PC-3 (cell line): ENCODE measurements at regions not wholly inside any gene's neighbourhood (a gene's known extent, or its start where the extent isn't known, plus 50 kb on each side); places are given as distances from the start of the nearest gene placed in this dataset.

Experiments used
- ATAC-seq: fragments of 200-7000 bp; cut with Tn5 transposase; 2 replicates; pipeline ENCODE4 v1.9.1; 2020; ENCODE audit warnings: mild to moderate bottlenecking, moderate library complexity
- BruUV-seq: library from RNA; stranded (reverse); fragments of 400-500 nt; replicated peaks from 2 replicates; lab custom pipeline; 2021; lab: Mats Ljungman, UMichigan
- CTCF ChIA-PET: fragments of 300-600 bp; sonication (Branson Sonifier 250); formaldehyde crosslinking; loops from one replicate; lab custom pipeline; 2022; ENCODE audit warnings: antibody characterized with exemption; lab: Charles Lee
- POLR2A ChIA-PET: fragments of 300-600 bp; sonication (Branson Sonifier 250); formaldehyde crosslinking; loops from one replicate; lab custom pipeline; 2022; ENCODE audit warnings: antibody characterized with exemption; ENCODE audit not compliant: unreplicated experiment; lab: Charles Lee
- DNase-seq: peaks from one replicate; pipeline ENCODE4 v3.0.0-alpha.2; 2015
- H2AFZ ChIP-seq: fragments of 300-600 bp; sonication (generic); 2 replicates; pipeline ENCODE4 v1.6.0; 2016; ENCODE audit warnings: antibody characterized with exemption, low read length
- H3F3A ChIP-seq: fragments of 300-600 bp; sonication (generic); one replicate; pipeline ENCODE4 v1.6.0; 2017; ENCODE audit warnings: antibody characterized with exemption, low read length, control low read depth, mild to moderate bottlenecking; ENCODE audit not compliant: unreplicated experiment
- H3K27ac ChIP-seq: fragments of 300-600 bp; sonication (generic); 2 replicates; pipeline ENCODE4 v1.5.1; 2016; ENCODE audit warnings: mild to moderate bottlenecking, low read length
- H3K27me3 ChIP-seq: fragments of 300-600 bp; sonication (generic); 2 replicates; pipeline ENCODE4 v1.6.1; 2016; ENCODE audit warnings: low read length, mixed read lengths
- H3K36me3 ChIP-seq: fragments of 300-600 bp; sonication (generic); 2 replicates; pipeline ENCODE4 v1.6.1; 2016; ENCODE audit warnings: low read depth, mixed run types, low read length, mixed read lengths
- H3K4me1 ChIP-seq: fragments of 300-600 bp; sonication (generic); 2 replicates; pipeline ENCODE4 v1.5.1; 2016; ENCODE audit warnings: low read length; ENCODE audit not compliant: insufficient read depth
- H3K4me2 ChIP-seq: fragments of 300-600 bp; sonication (generic); 2 replicates; pipeline ENCODE4 v1.6.0; 2016; ENCODE audit warnings: low read length
- H3K4me3 ChIP-seq: fragments of 300-600 bp; sonication (generic); 2 replicates; pipeline ENCODE4 v1.5.1; 2016; ENCODE audit warnings: mild to moderate bottlenecking, low read length, mixed read lengths
- H3K79me2 ChIP-seq: fragments of 300-600 bp; sonication (generic); 2 replicates; pipeline ENCODE4 v1.6.1; 2017; ENCODE audit warnings: low read length, mixed read lengths
- H3K9ac ChIP-seq: fragments of 300-600 bp; sonication (generic); 2 replicates; pipeline ENCODE4 v1.6.0; 2016; ENCODE audit warnings: mild to moderate bottlenecking, low read length
- H3K9me2 ChIP-seq: fragments of 300-600 bp; sonication (generic); replicated peaks from 2 replicates; pipeline ENCODE4 v1.6.1; 2016; ENCODE audit warnings: mixed run types, low read length, mixed read lengths
- H3K9me3 ChIP-seq: fragments of 300-600 bp; sonication (generic); 2 replicates; pipeline ENCODE4 v1.6.1; 2016; ENCODE audit warnings: low read length, mixed read lengths
- H4K20me1 ChIP-seq: fragments of 300-600 bp; sonication (generic); 2 replicates; pipeline ENCODE4 v1.6.1; 2016; ENCODE audit warnings: low read length, mixed read lengths
- EZH2 ChIP-seq: fragments of 300-600 bp; sonication (generic); IDR thresholded peaks from one replicate; pipeline ENCODE4 v1.6.1; 2017; ENCODE audit warnings: antibody characterized with exemption, mild to moderate bottlenecking, low read length; ENCODE audit not compliant: unreplicated experiment
- EZH2phosphoT487 ChIP-seq: fragments of 300-600 bp; sonication (generic); IDR thresholded peaks from 2 replicates; pipeline ENCODE4 v1.6.1; 2018; ENCODE audit warnings: mild to moderate bottlenecking, antibody characterized with exemption, low read length, borderline replicate concordance
- intact Hi-C: fragments of 100-400 bp; cut with micrococcal nuclease; formaldehyde crosslinking; loops from 2 replicates; pipeline ENCODE4 v1.9.0; 2023
- TF ChIP-seq, protein P1 (sequence below): fragments of 300-600 bp; sonication (generic); conservative IDR thresholded peaks from 2 replicates; pipeline ENCODE4 v1.5.1; 2017; ENCODE audit warnings: antibody characterized with exemption, low read depth, mild to moderate bottlenecking, low read length

DNA sequence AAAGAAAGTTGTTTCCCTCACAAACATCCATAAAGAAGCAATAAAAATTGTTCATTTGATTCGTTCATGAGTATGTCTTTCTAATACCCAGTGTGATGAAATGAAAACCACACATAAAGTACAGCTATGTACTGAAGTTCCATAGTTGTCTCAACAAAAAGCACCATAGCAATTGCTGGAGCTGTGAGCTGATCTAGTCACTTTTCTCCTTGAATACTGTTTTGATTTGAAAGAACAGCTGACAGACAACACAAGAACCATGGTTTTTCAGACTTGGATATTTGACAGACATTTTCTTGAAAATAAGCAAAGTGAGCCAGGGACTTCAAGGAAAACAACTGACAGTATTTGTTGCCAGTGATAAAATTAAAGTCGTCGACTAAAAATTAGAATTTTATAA is 237.1 kb upstream of the PLD5 start:
- POLR2A ChIA-PET = no interaction called here
- no TSS peak for BruUV-seq
- intact Hi-C loops = no loop called here
- DNase-seq = no peak
- Histone ChIP-seq H3K9me2 (no peaks in the 10 kb centered on the region), H3K9me3 (no peaks in the 10 kb centered on the region), H3K79me2 (no peaks in the 10 kb centered on the region), H3K4me1 (no peaks in the 10 kb centered on the region), H3K27ac (no peak overlapping the region), H4K20me1 (no peaks in the 10 kb centered on the region), H3K36me3 (no peaks in the 10 kb centered on the region), H3K4me2 (no peak overlapping the region), H2AFZ (no peak overlapping the region), H3K4me3 (no peak overlapping the region), H3K27me3 (peaks cover 39% of the 10 kb centered on the region), H3F3A (no peaks in the 10 kb centered on the region), H3K9ac (no peak overlapping the region)
- ATAC-seq = no peak
- CTCF ChIA-PET = no interaction called here
- no peak for TF ChIP-seq EZH2phosphoT487

DNA sequence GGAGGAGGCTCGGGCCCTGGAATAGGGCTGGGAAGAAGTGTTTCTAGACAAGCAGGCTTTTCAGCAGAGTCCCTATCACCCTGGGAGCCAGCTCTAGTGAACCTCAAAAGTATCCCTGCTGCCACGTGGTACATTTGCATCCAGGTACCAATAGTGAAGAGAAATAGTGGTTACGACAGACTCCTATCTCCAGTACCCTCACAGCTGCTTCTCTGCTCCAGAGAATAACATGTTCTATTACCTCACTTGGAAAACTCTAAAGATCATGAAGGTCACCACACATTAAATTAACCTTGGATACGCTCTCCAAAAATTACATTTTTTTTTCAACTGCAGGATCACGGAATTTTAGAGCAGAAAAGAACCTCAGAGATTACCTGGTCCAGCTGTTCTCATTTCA is 230.4 kb upstream of the PLD5 start:
- H3K9me3 ChIP-seq = no peaks in the 10 kb centered on the region
- no peaks in the 10 kb centered on the region for H3F3A ChIP-seq
- no peak overlapping the region for H3K4me3 ChIP-seq
- no peaks in the 10 kb centered on the region for H3K4me1 ChIP-seq
- H2AFZ ChIP-seq = no peak overlapping the region
- H3K79me2 ChIP-seq = no peaks in the 10 kb centered on the region
- no peak for DNase-seq
- ChIA-PET POLR2A (no interaction called here), CTCF (no interaction called here)
- no peaks in the 10 kb centered on the region for H4K20me1 ChIP-seq
- H3K27ac ChIP-seq = no peak overlapping the region
- H3K9ac ChIP-seq = no peak overlapping the region
- no TSS peak for BruUV-seq
- H3K9me2 ChIP-seq = no peaks in the 10 kb centered on the region
- no peak for ATAC-seq
- H3K4me2 ChIP-seq = no peak overlapping the region
- TF ChIP-seq EZH2phosphoT487 (no peak), EZH2 (no peak)
- TF ChIP-seq, protein P1, sequence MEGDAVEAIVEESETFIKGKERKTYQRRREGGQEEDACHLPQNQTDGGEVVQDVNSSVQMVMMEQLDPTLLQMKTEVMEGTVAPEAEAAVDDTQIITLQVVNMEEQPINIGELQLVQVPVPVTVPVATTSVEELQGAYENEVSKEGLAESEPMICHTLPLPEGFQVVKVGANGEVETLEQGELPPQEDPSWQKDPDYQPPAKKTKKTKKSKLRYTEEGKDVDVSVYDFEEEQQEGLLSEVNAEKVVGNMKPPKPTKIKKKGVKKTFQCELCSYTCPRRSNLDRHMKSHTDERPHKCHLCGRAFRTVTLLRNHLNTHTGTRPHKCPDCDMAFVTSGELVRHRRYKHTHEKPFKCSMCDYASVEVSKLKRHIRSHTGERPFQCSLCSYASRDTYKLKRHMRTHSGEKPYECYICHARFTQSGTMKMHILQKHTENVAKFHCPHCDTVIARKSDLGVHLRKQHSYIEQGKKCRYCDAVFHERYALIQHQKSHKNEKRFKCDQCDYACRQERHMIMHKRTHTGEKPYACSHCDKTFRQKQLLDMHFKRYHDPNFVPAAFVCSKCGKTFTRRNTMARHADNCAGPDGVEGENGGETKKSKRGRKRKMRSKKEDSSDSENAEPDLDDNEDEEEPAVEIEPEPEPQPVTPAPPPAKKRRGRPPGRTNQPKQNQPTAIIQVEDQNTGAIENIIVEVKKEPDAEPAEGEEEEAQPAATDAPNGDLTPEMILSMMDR = no peak
- intact Hi-C loops = no loop called here
- H3K36me3 ChIP-seq = no peaks in the 10 kb centered on the region
- H3K27me3 ChIP-seq = peaks cover 26% of the 10 kb centered on the region

DNA sequence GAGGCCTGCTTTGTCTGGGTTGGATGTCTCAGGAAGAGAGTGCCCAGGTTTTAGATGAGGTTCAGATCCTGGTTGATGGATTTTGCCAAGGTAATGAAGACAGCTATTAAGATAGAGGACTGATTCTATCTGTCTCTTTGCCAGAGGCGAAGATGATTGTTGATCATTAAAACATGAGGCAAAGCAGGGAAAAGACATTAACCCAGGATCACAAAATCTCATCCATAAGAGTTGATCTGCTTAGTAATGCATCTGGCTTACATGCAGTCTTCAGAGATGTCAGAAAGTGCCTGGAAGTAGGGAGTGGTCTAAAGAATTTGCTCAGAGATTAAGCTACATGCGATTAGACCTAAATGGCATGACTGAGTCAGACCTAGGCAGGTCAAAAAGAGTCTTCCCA is 229.6 kb upstream of the PLD5 start:
- POLR2A ChIA-PET = no interaction called here
- BruUV-seq = no TSS peak
- ATAC-seq = no peak
- TF ChIP-seq EZH2phosphoT487 = no peak
- TF ChIP-seq EZH2 = no peak
- TF ChIP-seq, protein P1 = no peak
- intact Hi-C loops = no loop called here
- no peak overlapping the region for H3K27ac ChIP-seq
- DNase-seq = no peak
- no peak overlapping the region for H3K9ac ChIP-seq
- no peaks in the 10 kb centered on the region for H3K79me2 ChIP-seq
- no peak overlapping the region for H3K4me2 ChIP-seq
- no peaks in the 10 kb centered on the region for H3K4me1 ChIP-seq
- no peaks in the 10 kb centered on the region for H3K36me3 ChIP-seq
- no peaks in the 10 kb centered on the region for H4K20me1 ChIP-seq
- H3F3A ChIP-seq = no peaks in the 10 kb centered on the region
- CTCF ChIA-PET = no interaction called here
- H3K4me3 ChIP-seq = no peak overlapping the region
- peaks cover 26% of the 10 kb centered on the region for H3K27me3 ChIP-seq
- no peaks in the 10 kb centered on the region for H3K9me2 ChIP-seq
- no peak overlapping the region for H2AFZ ChIP-seq
- H3K9me3 ChIP-seq = no peaks in the 10 kb centered on the region
